GM11168 (cell line): ENCODE measurements at regions not wholly inside any gene's neighbourhood (a gene's known extent, or its start where the extent isn't known, plus 50 kb on each side); places are given as distances from the start of the nearest gene placed in this dataset.

Experiments used
- in situ Hi-C: fragments of 300-500 bp; cut with MboI; formaldehyde crosslinking; loops from one replicate; pipeline ENCODE4 v1.12.0; 2022; ENCODE audit warnings: low sequenced_read_pairs; ENCODE audit not compliant: unreplicated experiment

DNA sequence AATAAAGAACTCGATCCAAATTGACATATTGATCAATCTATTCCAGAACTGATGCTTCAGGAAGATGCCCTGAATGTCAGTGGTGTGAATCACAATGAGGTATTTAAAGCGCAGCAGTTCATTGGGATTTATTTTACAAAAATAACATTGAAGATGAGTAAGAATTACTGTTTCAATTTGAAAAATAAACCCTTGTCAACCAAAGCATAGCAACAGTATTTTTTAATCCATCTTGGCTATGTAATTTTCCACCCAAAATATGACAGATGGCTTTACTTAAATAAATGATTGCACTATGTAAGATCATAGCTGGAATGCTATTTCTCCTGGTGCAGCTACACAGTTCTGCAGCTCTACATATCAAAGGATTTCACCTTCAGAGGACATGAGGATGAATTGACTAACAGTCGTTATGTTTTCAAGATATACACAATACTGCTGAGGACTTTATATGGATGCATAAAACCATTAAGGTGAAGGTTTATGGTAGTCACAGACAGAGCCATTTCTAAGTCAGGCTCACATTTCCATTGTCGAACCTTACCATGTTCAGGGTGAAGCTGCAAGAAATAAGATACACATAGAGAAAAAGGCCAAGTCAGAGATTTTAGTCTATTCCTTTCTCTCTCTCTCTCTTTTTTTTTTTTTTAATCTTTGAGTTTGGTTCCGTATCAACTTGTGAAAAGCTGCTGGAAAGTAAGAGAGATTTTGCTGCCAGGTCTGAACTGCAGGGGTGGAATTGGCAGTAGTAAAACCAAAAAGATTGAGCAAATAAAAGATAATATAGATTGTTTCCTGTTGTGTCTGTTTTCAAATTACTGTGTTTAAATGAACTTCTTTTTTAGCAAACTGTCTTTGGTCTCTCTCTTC is 398.0 kb upstream of the CDH20 start:
- in situ Hi-C loops: no loop called here

DNA sequence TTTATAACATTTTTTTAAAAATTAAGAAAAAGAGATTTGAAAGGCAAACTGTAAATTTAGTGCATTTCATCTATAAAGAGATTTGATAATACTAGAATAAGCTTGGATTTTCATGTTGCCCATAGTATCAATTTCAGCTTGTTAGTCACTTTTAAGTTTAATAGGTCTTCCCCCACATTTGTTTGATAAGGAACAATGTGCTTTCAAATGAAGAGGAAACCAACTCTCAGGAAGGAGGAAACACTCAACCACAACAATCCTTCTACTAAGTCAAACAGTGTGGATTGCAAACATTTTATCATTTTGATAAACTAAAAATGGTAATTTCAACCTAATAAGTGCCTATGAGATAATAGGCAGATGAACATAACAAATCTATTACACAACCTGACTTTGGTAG is 397.1 kb upstream of the CDH20 start:
- in situ Hi-C loops: no loop called here

DNA sequence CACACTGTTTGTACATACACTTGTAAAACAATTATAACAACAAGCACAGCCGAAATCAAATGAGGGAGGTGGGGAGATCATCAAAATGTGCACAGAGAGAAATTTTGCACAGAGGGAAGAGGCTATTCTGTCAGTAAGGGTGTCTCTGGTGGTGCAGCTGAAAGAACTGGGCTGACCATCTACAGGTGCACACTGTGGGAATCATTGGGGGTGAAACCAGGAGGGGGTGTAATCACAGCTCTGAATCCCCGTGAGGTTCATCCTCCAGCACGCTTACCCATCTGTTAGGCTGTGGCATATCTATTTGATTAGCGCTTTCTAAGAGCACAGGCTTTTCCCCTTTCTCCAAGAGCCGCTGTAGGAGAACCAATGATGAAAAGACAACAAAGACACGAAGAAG is 389.9 kb upstream of the CDH20 start:
- in situ Hi-C loops: no loop called here

DNA sequence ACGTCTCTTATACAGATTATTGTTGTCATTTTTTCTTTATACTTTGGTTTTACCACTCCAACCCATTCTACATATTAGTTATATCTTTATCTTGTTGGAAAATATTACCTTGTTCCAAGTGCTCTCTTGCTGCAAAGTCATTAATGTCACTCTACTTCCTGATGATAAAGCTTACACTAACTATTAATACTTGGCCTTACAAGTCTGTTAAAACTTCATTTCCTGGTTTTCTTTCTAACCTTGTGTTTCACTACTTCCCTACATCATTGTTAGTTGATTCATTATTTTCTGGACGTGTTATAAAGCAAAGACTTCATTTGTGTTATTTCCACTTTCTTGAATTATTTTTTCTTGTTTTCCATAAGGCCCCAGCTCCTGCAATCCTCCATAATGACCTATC is 382.6 kb upstream of the CDH20 start:
- in situ Hi-C loops: no loop called here

DNA sequence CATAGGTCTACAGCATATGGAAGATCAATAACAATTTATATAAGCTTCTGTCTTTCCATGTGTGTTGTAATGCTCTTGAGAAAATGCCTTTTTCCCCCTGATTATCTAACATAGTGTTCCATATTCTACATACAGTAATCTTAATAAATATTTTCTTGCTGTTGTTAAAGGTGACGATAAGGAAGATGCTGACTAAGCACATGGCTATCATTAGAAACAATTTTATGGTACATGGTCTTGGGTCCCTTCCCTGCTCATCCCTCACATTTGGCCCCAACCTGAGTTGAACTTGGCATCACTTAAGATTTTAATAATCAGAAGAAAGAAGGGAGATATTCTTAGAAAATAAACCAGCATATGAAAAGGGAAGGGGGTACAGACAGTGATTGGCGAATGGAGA is 382.1 kb upstream of the CDH20 start:
- in situ Hi-C loops: no loop called here

DNA sequence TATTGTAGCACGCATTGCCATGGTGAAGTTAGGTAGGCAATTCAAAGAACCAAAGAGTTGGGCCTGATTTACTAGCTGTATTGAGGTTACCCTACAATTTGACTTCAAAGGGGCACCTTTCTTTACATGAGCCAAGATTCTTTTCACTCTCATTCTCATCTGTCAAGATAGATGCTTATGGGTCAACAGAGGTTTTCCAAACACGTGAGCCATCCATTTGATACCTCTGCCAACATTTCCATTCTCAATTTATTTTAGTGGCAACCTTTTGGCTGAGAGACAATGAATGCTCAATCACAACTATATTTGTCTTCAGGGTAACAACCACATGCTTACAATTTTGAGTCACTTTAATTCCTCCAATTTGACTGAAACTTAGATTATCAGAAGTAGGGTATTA is 370.6 kb upstream of the CDH20 start:
- in situ Hi-C loops: no loop called here

DNA sequence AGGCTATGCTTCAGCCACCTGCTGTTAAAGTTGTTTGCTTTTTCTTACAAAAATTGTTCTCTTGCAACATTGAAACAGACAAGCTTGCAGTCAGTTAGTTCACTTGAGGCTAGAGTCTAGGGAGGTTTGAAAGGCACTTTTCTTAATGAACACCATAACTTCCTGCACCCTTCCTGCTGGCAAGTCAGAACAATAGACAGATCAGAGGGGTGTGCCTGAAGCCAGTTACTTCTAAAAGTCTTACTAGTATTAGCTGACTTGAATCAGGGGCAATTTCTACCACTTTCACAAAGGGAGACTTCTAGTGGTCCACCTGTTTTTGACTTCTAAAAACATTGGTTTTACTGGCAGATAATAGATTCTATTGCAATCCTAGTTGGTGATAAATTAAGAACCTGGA is 367.4 kb upstream of the CDH20 start:
- in situ Hi-C loops: no loop called here

DNA sequence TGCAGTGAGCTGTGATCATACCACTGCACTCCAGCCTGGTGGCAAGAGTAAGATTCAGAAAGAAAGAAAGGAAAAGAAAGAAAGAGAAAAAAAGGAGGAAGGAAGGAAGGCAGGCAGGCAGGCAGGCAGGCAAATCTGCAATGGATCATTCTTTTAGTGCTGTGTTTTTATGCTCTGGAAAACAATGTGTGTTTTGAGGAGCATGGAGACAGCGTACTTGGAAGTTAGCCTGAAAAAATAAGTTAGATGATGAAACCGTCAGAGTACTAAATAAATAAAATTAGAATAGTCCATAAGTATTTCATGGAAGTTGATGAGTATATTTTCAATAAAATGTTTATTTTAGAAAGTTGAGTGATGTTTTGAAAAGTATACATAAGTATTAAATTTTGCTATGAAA is 366.4 kb upstream of the CDH20 start:
- in situ Hi-C loops: no loop called here

DNA sequence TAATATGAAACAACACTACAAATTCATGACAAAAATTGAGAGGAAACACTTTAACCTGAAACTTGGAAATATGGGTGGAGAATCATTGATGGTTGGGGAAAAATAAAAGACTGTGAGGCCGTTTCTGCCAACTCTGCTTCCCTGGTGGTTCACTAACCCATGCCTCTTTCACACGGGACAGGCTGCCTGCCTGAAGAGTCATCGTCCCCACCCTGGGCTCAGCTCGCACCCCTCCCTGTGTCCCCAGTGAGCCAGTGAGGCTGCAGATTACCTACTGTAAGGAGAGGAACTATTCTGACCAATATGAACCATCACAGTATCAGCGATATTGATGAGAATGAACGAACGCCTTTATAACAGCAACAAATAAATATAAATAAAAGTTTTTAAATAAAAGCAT is 357.8 kb upstream of the CDH20 start:
- in situ Hi-C loops: no loop called here

DNA sequence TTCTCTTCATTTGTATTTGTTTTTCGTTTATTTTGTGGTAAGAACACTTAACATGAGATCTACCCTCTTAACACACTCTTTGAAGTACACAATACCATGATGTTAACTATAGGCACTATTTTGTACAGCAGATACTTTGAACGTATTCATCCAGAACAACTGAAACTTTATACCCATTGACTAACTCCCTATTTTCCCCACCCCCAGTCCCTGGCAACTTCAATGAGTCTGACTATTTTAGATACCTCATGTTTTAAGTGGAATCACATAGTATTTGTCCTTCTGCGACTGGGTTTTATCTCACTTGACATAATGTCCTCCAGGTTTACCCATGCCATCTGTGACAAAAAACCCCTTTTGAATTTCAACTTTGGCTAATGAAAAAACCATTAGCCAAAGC is 356.3 kb upstream of the CDH20 start:
- in situ Hi-C loops: no loop called here

DNA sequence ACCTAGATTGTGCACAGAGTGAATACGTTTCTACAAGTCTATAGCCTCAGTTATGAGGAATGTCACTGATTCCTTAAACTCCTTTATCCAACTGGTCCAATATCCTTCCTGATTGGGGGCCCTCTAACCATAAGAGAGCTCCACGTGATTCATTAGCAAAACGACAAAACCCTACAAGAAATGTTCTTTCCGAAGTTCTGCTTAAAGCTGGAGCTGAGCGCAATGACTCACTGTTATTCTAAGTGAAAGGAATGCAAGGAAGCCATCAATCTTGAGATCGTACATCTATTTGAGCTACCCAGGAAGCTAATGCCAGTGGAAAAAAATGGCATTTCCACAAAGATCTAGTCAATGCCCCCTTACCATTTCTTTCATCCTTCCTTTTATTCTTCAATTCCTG is 354.9 kb upstream of the CDH20 start:
- in situ Hi-C loops: no loop called here

DNA sequence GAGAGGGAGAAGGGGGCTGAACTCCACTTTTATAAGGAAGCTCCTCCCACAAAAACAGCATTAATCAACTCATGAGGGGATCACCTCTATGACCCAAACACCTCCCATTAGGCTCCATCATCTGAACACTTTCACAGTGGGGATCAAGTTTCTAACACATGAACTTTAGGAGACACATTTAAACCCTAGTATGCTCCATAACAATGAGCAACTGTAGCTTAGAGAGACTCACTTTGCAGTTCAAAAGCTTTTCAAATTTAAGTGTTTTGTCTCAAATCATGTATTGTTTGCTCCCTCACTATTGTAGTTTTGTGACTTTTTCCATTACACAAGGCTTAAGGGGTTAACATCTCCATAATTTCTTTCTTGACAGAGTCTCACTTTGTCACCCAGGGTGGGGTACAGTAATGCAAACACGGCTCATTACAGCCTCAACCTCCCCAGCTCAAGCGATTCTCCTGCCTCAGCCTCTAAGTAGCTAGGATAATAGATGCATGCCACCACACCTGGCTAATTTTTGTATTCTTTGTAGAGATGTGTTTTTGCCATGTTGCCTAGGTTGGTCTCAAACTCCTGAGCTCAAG is 352.7 kb upstream of the CDH20 start:
- in situ Hi-C loops: no loop called here

DNA sequence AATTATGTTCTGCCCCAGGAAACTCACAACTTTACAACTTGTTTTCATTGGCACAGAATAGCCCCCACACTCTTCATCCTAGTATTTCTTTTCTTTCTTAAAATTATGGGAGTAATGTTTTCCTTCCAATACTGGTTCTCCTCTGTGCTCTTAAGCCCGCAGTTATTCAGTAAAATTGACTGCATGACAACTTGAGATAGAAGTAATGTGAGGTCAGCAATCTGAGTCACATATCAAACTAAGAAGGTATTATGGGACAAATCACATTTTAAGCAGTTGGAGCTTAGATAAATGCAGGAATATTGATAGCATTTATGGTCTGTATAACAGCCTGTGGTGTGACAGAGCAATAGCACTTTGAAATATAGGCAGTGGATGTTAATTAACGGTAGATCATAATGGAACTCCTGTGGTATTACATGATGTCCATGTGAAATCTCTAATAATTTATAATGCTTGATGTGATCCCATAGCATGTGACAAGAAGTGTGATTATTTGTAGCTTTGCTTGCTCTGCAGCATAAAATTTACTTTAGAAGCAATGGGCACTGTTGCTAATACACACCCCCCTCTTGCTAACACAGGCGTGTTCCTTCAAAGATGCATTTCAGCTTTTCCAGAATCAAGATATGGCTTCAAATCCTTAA is 351.4 kb upstream of the CDH20 start:
- in situ Hi-C loops: no loop called here

DNA sequence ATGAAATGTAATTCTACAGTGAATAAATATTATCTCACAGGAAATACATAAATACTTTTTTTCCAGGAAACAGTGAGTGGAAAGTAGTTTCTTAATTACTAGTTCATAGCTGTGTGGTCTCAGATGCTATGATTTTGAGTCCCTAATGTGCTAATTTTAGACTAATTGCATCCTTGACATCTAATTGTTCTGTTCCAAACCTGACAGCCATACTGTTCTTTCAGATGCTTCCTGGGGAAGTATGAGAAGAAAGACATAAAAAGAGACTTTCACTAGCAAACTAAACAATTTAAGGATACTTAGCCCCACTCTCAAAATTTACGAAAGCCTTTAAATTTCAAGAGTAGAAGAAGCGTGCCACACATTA is 350.9 kb upstream of the CDH20 start:
- in situ Hi-C loops: no loop called here

DNA sequence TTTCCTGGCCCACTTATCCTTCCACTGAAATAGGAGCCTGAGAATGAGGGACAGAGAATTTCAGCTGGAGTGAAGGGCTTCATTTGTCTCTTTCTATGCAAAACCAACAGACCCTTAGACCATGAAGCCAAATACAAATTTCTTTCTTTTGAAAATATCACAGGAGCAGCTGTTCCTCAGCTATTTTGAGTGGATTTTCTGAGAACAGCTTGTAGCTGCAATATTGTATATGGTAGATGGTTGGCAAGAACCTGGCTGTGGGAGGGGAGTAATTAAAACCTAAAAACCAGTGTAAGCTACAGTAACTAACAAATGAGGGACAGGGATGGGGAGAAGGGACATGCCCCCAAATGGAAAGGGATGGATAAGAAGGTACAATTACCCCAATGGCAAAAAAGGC is 350.3 kb upstream of the CDH20 start:
- in situ Hi-C loops: no loop called here

DNA sequence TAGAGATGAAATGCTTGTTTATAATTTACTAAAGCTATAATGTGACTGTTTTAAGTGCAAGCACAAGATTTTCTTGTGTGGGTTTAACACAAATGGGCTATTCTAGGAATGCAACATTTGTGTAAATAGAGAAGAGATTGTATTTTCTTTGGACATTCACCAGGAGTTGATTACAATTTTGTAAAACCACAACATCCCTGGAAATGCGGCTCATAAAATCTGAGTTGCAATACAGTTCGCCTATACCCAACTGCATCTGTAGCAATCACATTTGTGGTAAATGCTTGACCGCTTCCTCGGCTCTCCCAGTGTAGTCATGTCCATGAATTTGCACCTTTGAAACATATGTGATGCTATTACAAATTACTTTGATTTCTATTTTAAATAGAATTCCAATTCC is 348.7 kb upstream of the CDH20 start:
- in situ Hi-C loops: no loop called here

DNA sequence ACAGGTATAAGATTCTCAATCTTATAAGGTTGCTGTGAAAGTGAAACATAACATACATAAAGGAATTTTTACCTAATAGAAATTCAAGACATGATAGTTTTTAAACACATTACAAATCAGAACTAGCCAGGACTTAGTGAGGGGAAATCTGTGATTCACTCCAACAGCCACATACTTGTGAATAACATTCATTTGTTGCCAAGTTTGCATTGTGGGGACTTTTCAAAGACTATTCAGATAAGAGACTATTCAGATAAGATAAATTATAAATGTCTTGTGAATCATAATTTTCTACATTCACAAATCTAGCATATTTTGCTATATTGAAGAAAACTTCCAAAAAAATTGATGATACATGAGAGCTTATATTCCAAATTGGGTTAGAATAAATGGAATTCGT is 345.3 kb upstream of the CDH20 start:
- in situ Hi-C loops: no loop called here

DNA sequence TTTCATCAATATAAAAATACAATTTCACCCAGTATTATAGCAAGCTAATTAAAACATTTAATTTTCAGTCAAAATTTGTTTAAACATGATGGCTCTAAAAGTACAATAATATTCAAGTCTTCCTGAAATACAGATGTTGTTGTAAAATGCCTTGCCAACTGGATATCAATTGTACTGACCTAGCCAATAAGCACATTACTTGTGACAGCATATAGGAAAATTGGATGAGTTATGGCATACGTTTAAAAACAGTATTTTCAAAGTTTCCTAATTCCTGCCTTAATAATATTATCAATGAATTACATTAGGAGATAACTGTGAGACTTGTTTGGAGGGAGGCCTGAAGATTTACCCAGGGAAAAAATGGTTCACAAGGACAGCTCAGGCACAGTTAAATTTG is 336.9 kb upstream of the CDH20 start:
- in situ Hi-C loops: no loop called here

DNA sequence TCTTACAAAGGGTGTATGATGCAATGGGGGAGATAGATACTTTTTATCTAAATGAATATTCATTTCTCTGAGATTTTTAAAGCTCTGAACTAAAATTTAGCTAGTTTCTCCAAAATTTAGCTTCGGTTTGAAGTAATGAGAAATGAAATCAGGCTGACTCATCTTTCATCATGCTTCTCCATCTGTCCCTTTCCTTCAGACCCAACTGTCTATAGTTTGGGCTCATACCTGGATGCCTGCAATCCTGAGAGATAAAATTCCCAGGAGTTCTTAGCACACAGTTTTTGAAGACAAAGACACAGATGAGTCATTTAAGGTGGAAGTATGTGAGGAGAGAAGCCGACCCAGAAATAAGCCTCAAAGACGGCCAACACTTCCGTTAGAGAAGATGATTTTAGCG is 336.4 kb upstream of the CDH20 start:
- in situ Hi-C loops: no loop called here

DNA sequence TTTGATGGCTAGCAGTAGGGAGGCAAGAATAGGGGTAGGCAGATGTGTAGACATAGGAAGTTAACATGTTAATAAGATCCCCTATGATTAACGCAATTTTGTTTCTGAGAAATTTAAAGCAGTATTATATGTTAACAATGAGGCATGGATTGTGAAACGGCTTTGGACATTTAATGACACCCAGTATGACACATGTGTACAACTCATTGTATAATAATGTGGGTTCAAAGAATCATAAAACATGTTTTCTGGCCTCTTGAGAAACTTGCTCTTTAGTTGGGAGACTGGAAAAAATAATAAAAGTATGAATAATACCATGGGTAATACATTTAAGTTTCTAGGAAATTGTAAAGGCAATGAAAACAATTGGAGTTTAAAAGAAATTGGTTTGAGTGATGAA is 332.1 kb upstream of the CDH20 start:
- in situ Hi-C loops: no loop called here

DNA sequence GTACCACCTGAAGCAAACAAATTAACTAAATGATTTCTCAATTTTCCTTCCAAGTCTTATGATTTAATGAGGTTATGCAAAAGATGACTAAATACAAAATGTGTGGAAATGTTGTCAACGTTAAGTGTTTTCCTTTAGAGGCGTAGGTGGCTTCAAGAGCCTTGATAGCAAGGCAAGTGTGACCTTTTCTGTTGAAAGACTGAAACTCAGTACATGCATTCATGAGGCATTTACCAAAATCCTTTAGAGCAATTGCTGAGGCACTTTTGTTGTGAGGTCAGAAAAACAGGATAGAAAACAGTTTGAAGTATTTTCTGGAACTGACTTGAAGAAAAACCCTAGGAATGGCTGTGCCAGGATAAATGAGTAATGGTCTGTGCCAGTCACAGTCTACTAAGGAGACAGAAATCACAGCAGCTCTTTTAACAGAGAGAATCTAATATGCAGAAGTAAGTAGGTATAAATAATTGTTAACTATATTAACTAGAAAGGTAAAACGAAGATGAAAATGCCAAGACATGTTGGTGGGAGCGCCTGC is 326.5 kb upstream of the CDH20 start:
- in situ Hi-C loops: no loop called here
